ENCODE measurements at regions not wholly inside any gene's neighbourhood (a gene's known extent, or its start where the extent isn't known, plus 50 kb on each side); places are given as distances from the start of the nearest gene placed in this dataset.
"Not testable (repeated sequence)": the region's sequence is repeated elsewhere in the genome, so short reads cannot be mapped to it uniquely, and the experiment has no call there.

GRCh38 chr18:72999971-73000607 is 132.3 kb upstream of the NETO1 start:
- Mint-ChIP-seq H3K36me3 (no peaks in the 10 kb centered on the region), H3K27me3 (ENCODE audit: low read depth in 2 of 2) (no peaks in the 10 kb centered on the region), H3K9me3 (peaks cover under 1 to 10% of the 10 kb centered on the region in 2 donors), H3K27ac (no peak overlapping the region), H3K4me1 (no peaks in the 10 kb centered on the region), H3K4me3 (no peak overlapping the region)
- intact Hi-C loops (cut with micrococcal nuclease): no loop called here
- H3K36me3 ChIP-seq (ENCODE audit: control insufficient read depth, insufficient read depth, low read length): no peaks in the 10 kb centered on the region
- no peaks in the 10 kb centered on the region for H3K9me3 ChIP-seq (ENCODE audit: control insufficient read depth, insufficient read depth, low read length)
- no peaks in the 10 kb centered on the region for H3K27me3 ChIP-seq (ENCODE audit: control insufficient read depth, insufficient read depth, low read length)
- TF ChIP-seq CTCF (IDR thresholded peaks at IDR 0.05): no peak
- no peak overlapping the region for H3K27ac ChIP-seq (ENCODE audit: low read length)
- H3K4me1 ChIP-seq (ENCODE audit: control insufficient read depth, insufficient read depth, low read length): no peaks in the 10 kb centered on the region
- ATAC-seq (no peak), DNase-seq (no peak)
- H3K4me3 ChIP-seq (ENCODE audit: low read length): no peak overlapping the region

GRCh38 chr18:72995558-72995957 is 127.8 kb upstream of the NETO1 start:
- Histone ChIP-seq H3K4me1 (ENCODE audit: control insufficient read depth, insufficient read depth, low read length) (no peaks in the 10 kb centered on the region), H3K4me3 (ENCODE audit: low read length) (no peak overlapping the region), H3K36me3 (ENCODE audit: control insufficient read depth, insufficient read depth, low read length) (no peaks in the 10 kb centered on the region), H3K27ac (ENCODE audit: low read length) (no peak overlapping the region), H3K27me3 (ENCODE audit: control insufficient read depth, insufficient read depth, low read length) (no peaks in the 10 kb centered on the region), H3K9me3 (ENCODE audit: control insufficient read depth, insufficient read depth, low read length) (no peaks in the 10 kb centered on the region)
- Mint-ChIP-seq H3K27ac (no peak overlapping the region), H3K9me3 (peaks cover 2 to 11% of the 10 kb centered on the region in 2 donors), H3K27me3 (ENCODE audit: low read depth in 2 of 2) (no peaks in the 10 kb centered on the region), H3K4me1 (no peaks in the 10 kb centered on the region), H3K4me3 (no peak overlapping the region), H3K36me3 (no peaks in the 10 kb centered on the region)
- DNase-seq: no peak
- 91% methylated on average over 6 of the region's 6 CpGs for WGBS (ENCODE audit: insufficient coverage)
- intact Hi-C loops (cut with micrococcal nuclease): no loop called here
- TF ChIP-seq CTCF (IDR thresholded peaks at IDR 0.05): no peak
- ATAC-seq: no peak

- H3K9me3 ChIP-seq (ENCODE audit: control insufficient read depth, insufficient read depth, low read length): no peaks in the 10 kb centered on the region
- intact Hi-C loops (cut with micrococcal nuclease): no loop called here
- Mint-ChIP-seq H3K36me3 (no peaks in the 10 kb centered on the region), H3K9me3 (peaks cover 2 to 16% of the 10 kb centered on the region in 2 donors), H3K27ac (no peak overlapping the region), H3K4me1 (no peaks in the 10 kb centered on the region), H3K27me3 (ENCODE audit: low read depth in 2 of 2) (no peaks in the 10 kb centered on the region), H3K4me3 (no peak overlapping the region)
- H3K27me3 ChIP-seq (ENCODE audit: control insufficient read depth, insufficient read depth, low read length): no peaks in the 10 kb centered on the region
- DNase-seq (no peak), ATAC-seq (no peak)
- no CpG with 5 or more reads among the region's 3 CpGs for WGBS (ENCODE audit: insufficient coverage)
- TF ChIP-seq CTCF (IDR thresholded peaks at IDR 0.05): no peak
- H3K4me3 ChIP-seq (ENCODE audit: low read length): no peak overlapping the region
- H3K36me3 ChIP-seq (ENCODE audit: control insufficient read depth, insufficient read depth, low read length): no peaks in the 10 kb centered on the region
- H3K4me1 ChIP-seq (ENCODE audit: control insufficient read depth, insufficient read depth, low read length): no peaks in the 10 kb centered on the region
- no peak overlapping the region for H3K27ac ChIP-seq (ENCODE audit: low read length)
These were observed 125.5 kb upstream of the NETO1 start for GRCh38 chr18:72993250-72993649.

GRCh38 chr18:72991379-72991778 is 123.6 kb upstream of the NETO1 start:
- Mint-ChIP-seq H3K4me3 (no peak overlapping the region), H3K4me1 (no peaks in the 10 kb centered on the region), H3K9me3 (peaks cover 2 to 16% of the 10 kb centered on the region in 2 donors), H3K27ac (no peak overlapping the region), H3K36me3 (no peaks in the 10 kb centered on the region), H3K27me3 (ENCODE audit: low read depth in 2 of 2) (no peaks in the 10 kb centered on the region)
- DNase-seq: no peak
- H3K9me3 ChIP-seq (ENCODE audit: control insufficient read depth, insufficient read depth, low read length): no peaks in the 10 kb centered on the region
- no CpG with 5 or more reads among the region's 1 CpG for WGBS (ENCODE audit: insufficient coverage)
- no peak for TF ChIP-seq CTCF (IDR thresholded peaks at IDR 0.05)
- no peaks in the 10 kb centered on the region for H3K36me3 ChIP-seq (ENCODE audit: control insufficient read depth, insufficient read depth, low read length)
- no peak overlapping the region for H3K27ac ChIP-seq (ENCODE audit: low read length)
- H3K4me1 ChIP-seq (ENCODE audit: control insufficient read depth, insufficient read depth, low read length): no peaks in the 10 kb centered on the region
- intact Hi-C loops (cut with micrococcal nuclease): no loop called here
- H3K4me3 ChIP-seq (ENCODE audit: low read length): no peak overlapping the region
- no peaks in the 10 kb centered on the region for H3K27me3 ChIP-seq (ENCODE audit: control insufficient read depth, insufficient read depth, low read length)
- no peak for ATAC-seq

- intact Hi-C loops (cut with micrococcal nuclease); H3K4me3 Mint-ChIP-seq; H3K4me1 ChIP-seq (ENCODE audit: control insufficient read depth, insufficient read depth, low read length); H3K27me3 Mint-ChIP-seq (ENCODE audit: low read depth in 2 of 2); H3K4me3 ChIP-seq (ENCODE audit: low read length); H3K36me3 Mint-ChIP-seq; H3K9me3 ChIP-seq (ENCODE audit: control insufficient read depth, insufficient read depth, low read length); H3K27ac Mint-ChIP-seq; H3K4me1 Mint-ChIP-seq; H3K27ac ChIP-seq (ENCODE audit: low read length); DNase-seq; H3K27me3 ChIP-seq (ENCODE audit: control insufficient read depth, insufficient read depth, low read length); ATAC-seq; H3K36me3 ChIP-seq (ENCODE audit: control insufficient read depth, insufficient read depth, low read length): not testable (repeated sequence)
- WGBS (ENCODE audit: insufficient coverage): 90% methylated on average over 9 of the region's 9 CpGs
- peaks cover 6 to 16% of the 10 kb centered on the region in 2 donors for H3K9me3 Mint-ChIP-seq
These were observed 119.8 kb upstream of the NETO1 start for GRCh38 chr18:72987570-72987969.
